ENCODE measurements at regions not wholly inside any gene's neighbourhood (a gene's known extent, or its start where the extent isn't known, plus 50 kb on each side); places are given as distances from the start of the nearest gene placed in this dataset.
"Not testable (repeated sequence)": the region's sequence is repeated elsewhere in the genome, so short reads cannot be mapped to it uniquely, and the experiment has no call there.

DNA sequence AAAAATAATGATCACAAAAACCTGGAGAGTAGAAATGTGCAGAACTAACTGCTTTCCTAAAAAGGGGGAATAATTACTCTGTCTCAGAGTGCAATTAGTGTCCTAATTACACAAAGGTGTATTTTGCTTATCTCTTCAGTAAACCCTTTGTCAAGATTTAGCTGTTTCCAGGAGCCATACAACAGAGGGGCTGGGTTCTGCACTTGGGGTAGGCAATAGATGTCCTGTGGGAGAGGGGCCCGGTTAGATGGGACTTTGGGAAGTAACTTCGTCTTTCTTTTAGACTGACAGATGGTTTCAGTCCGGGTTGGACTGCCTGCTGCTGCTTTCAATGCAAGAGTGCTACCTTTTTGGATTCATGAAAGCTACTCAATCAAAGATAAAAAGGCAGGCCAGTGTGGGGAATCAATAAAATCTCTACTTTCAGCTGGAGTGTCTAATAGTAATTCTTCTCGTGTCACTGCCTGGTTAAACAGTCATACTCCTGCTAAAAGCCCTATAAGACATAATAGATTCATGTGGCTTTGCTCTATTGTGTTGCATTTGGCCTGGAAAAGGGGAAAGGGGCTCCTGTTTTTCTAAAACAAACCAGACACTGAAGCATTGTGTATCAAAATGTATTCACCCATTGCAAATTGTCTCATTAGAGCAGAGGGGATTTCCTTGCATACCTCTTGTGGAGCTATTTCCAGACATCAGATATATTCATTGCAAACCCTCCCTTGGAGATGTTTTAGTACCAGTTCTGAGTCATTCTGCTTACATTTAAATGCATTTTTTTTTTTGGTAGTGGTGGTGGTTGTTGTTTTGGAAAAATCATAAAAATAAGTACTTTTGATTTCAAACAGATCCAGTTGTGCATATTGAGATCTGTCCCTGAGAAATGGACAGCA is 83.3 kb upstream of the PCDH8 start:
- no peak for DNase-seq (ENCODE audit: low read depth in 4 of 4, low spot score in 3 of 4)

DNA sequence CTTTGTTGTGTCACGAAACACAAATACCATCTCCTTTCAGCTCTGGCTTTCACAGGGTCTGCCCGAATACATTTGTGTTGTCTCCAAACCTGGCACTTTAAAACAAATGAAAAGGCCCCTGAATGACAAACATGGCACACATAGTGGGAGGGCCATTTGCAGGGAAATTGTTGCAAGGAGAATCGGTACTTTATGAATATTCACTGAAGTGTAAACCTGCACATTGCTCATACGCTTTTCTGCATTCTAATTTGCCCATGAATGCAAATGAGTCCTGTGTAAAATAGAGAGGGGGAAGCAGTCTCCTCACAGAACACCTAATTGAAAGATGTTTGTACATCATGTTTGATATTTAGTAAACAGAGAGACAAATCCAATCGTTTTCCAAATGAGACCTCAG is 82.7 kb upstream of the PCDH8 start:
- no peak for DNase-seq (ENCODE audit: low read depth in 4 of 4, low spot score in 3 of 4)

DNA sequence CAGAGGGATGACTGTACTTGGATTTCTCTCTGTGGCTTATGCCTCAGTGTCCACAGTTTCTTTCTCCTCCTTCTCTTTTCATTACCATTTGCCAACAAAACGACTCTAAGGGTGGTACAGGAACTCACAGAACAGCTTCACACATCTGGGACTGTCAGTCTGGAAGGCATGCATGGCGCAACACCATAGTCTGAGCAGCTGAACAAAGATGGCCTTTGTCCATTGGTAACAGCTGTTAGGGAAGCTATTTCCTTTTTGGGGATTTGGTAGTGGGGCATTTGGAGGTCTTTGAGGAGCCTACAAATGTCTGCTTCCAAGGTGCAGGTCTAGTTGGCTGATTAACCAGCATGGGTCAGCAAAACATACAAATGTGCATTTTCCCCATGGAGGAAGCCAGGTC is 81.4 kb upstream of the PCDH8 start:
- DNase-seq (ENCODE audit: low read depth in 4 of 4, low spot score in 3 of 4) = no peak

GRCh38 chr13:52926971-52927370 is 78.5 kb upstream of the PCDH8 start:
- no peak for DNase-seq (ENCODE audit: low read depth in 4 of 4, low spot score in 3 of 4)

GRCh38 chr13:52925775-52926285 is 77.4 kb upstream of the PCDH8 start:
- peak in 3 of 4 donors; percentile 10 to 18 (median 15) for DNase-seq (ENCODE audit: low read depth in 4 of 4, low spot score in 3 of 4)

DNA sequence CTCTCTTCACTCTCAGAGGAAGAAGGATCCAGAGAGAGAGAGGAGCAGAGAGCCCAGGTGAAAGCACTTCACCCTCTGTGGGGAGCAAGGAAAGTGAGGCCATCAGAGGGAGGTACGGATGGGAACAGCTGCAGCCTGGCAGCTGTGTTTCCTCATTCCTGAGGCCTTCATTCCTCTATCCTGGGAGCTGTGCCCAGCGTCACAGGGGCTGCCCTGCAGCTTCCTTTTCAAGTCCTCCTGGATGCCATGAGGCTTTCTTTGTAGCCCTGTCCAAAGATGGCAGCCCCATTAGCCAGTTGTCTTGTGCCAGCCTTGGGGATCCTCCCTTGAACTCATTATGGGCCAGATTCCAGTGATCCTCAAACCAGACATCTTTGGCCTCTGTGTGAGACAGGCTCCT is 76.8 kb upstream of the PCDH8 start:
- DNase-seq (ENCODE audit: low read depth in 4 of 4, low spot score in 3 of 4) = no peak

- DNase-seq (ENCODE audit: low read depth in 4 of 4, low spot score in 3 of 4) = no peak
Observed at GRCh38 chr13:52924289-52925148, 76.1 kb upstream of the PCDH8 start.

- no peak for DNase-seq (ENCODE audit: low read depth in 4 of 4, low spot score in 3 of 4)
Observed at GRCh38 chr13:52922961-52923360, 74.5 kb upstream of the PCDH8 start.

DNA sequence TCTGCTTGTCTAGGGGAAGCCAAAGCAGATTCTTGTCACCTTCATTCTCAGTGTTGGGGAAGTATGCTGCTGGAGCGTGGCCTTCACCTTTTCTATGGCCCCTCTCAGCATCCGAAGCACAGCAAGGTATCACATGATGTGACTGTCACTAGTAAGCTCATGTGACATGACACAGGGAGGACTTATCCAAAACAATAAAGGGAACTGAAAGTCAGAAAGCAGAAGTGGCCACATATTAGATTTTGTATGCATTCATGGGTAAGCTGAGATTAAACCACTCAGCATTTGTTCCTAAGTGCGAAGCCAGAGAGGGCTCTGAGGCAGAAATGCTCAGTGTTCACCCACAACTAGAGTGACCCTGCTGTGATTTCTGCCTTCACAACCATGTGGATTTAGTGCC is 72.8 kb upstream of the PCDH8 start:
- no peak for DNase-seq (ENCODE audit: low read depth in 4 of 4, low spot score in 3 of 4)

GRCh38 chr13:52916486-52916990 is 68.1 kb upstream of the PCDH8 start:
- no peak for DNase-seq (ENCODE audit: low read depth in 4 of 4, low spot score in 3 of 4)

DNA sequence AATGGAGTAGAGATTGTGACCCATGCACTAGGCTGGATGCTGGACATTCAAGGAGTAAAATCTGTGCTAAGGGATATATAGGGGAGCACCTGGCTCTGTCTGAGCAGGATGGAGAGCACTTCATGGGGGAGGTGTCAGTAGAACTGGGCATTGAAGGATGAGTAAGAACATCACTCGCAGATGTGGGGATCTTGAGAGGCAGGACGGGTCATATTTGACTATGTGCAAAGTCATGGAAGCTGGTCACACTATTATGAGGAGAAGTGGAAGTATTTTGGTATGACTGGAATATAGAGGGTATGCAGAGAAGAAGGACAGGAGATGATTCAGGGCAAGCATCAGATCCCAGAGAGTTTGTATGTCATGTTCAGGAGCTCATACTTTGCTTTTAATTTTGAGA is 62.9 kb upstream of the PCDH8 start:
- DNase-seq (ENCODE audit: low read depth in 4 of 4, low spot score in 3 of 4) = no peak

DNA sequence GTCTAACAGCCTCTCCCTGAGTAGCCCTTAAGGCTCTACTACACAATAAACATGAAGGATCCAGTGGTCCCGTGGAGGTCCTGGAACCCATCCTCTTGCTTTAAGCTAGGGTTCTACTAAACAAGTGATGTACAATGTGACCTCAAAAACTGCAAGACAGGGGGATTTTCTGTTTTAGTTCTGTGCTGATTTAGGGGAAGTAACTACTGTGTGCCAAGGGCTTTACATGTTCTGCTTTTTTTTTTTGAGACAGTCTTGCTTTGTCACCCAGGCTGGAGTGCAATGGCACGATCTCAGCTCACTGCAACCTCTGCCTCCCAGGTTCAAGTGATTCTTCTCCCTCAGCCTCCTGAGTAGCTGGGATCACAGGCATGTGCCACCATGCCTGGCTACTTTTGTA is 61.9 kb upstream of the PCDH8 start:
- DNase-seq (ENCODE audit: low read depth in 4 of 4, low spot score in 3 of 4) = not testable (repeated sequence)

DNA sequence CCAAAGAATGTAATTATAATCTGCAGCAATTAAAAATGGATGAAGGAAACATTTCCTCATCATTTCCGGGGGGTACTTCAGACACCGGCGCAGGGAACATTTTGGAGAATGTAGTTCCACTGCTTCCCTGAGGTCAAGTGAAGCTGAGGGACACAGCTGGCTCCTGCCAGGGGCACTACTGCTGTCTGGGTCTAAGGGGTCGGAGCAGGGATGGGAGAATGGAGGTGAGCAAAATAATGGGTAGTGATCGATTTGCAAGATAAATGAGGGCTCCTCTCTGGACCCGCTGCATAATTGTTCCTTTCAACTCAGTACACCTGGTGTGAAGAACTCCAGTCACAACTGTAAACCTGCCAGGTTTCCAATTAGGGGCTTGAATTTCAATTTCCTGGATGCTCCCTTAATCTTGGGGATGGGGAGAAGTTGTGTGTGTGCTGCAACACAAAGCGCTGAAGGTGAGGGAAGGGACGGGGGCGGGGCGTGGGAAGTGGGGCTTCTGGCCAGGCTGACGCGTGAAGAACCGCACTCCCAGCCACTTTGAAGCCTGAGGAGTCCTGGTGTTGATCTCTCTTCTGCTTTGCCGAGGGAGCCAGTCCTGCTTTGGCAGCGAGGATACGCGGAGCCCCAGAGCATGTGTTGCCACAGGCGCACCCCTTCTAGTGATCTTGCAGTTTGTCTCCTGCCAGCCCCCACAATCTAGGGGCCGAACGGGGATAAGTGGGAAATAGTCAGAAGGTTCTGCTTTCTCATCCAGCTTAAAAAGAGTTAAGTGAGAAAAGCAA is 57.9 kb upstream of the PCDH8 start:
- DNase-seq (ENCODE audit: low read depth in 4 of 4, low spot score in 3 of 4) = no peak

DNA sequence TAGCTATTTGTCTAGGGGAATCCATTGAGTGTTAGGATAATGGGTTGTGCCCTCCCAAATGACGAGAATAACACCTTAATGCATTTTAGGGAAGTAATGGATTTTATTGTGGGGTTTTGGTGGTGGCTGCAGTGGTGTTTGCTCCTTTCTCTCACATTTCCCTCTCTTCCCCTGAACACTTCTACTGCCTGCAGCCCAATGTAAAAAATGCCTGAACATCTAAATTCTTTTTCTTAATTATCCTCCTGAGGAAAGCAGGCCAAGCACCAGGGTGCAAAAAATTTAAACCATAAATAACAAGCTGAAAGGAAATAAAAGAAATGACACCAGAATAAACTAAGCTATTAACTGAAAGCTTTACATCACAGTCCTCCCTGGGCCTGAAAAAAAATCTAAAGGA is 57.3 kb upstream of the PCDH8 start:
- no peak for DNase-seq (ENCODE audit: low read depth in 4 of 4, low spot score in 3 of 4)

- DNase-seq (ENCODE audit: low read depth in 4 of 4, low spot score in 3 of 4) = no peak
Observed at GRCh38 chr13:52903320-52903719, 54.9 kb upstream of the PCDH8 start.

DNA sequence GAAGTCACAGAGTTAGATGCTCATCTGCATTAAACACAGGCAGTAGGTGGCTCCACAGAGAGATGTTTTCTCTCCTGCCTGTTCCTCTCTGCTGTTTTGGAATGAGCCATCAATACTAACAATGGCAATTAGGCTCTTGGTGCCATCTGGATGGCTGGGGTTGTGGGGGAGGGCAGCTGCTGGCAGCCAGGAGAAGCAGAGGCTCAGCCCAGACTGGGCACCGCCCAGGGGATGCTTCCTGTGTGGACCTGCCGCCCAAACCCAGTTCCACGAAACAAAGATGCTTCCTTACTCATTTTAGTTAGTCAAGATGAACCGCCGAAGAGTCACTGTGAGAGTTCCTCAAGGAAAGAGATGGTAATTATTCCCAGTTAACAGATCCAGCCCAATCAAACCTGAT is 50.8 kb upstream of the PCDH8 start:
- DNase-seq (ENCODE audit: low read depth in 4 of 4, low spot score in 3 of 4) = no peak
